CD4-positive, alpha-beta T cell treated with Interleukin-1 beta for 1 hour (primary cell): ENCODE measurements at regions not wholly inside any gene's neighbourhood (a gene's known extent, or its start where the extent isn't known, plus 50 kb on each side); places are given as distances from the start of the nearest gene placed in this dataset.
"Not testable (repeated sequence)": the region's sequence is repeated elsewhere in the genome, so short reads cannot be mapped to it uniquely, and the experiment has no call there.

Source experiments
- DNase-seq, 2 donors: peaks; one replicate each; pipeline ENCODE4 v3.0.0-alpha.2; 2020 to 2022

DNA sequence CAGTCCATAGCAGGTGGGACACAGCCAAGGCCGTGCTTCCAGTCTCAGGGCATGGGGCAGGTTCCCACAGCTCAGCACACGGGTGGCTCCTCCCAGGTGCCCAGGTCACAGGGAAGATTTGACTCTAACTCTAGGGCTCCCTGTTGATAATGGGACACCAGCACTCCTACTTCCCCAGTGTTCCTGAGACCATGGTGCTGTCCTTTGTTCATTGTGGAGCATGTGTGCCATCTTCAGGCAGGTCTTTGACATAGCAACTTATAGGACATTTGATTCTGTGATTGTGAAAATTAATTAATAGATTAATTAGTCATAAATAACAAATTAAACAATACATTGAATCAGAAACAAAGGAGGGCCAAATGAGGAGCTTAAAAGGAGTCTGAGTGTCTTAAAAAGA lies 635.0 kb downstream of the RPIA start:
- peak in 1 of 2 donors; percentile 9 for DNase-seq

DNA sequence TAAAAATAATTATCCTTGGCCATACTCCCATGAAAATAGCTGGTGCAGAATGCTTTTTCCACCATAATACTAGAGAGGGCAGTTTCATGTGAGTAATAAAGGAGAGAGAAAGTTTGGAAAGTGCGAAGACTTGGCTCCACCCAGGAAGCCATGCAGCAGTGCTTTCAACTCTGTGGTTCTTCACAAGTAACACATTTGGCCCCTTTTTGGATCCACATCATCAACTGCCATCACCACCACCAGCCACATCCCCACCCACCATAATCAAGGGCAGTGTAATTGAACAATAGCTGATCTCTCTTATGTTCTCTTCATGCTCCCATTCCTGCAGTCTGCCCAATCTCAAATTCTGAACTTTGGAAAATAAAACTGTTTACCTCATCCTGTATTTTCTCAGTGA lies 637.3 kb downstream of the RPIA start:
- DNase-seq, result not testable (repeated sequence)
